Panc1 (cell line): ENCODE measurements at regions not wholly inside any gene's neighbourhood (a gene's known extent, or its start where the extent isn't known, plus 50 kb on each side); places are given as distances from the start of the nearest gene placed in this dataset.

Experiments
- ATAC-seq: fragments of 200-7000 bp; cut with Tn5 transposase; 2 replicates; pipeline ENCODE4 v1.9.1; 2020; ENCODE audit warnings: mild to moderate bottlenecking, moderate library complexity
- BruUV-seq: library from RNA; stranded (reverse); fragments of 400-500 nt; replicated peaks from 2 replicates; lab custom pipeline; 2021; lab: Mats Ljungman, UMichigan
- CTCF ChIA-PET: fragments of 300-600 bp; sonication (Branson Sonifier 250); formaldehyde crosslinking; loops from one replicate; lab custom pipeline; 2022; ENCODE audit warnings: antibody characterized with exemption; lab: Charles Lee
- POLR2A ChIA-PET: fragments of 300-600 bp; sonication (Branson Sonifier 250); formaldehyde crosslinking; loops from one replicate; lab custom pipeline; 2022; ENCODE audit warnings: antibody characterized with exemption; lab: Charles Lee
- DNase-seq: peaks from one replicate; pipeline ENCODE4 v3.0.0-alpha.2; 2010; ENCODE audit warnings: low read depth, low spot score
- H3K27ac ChIP-seq: 2 replicates; pipeline ENCODE4 v1.5.1; 2011; ENCODE audit warnings: mild to moderate bottlenecking, low read length, inconsistent platforms
- H3K27me3 ChIP-seq: fragments of 200-500 bp; sonication (Bioruptor generic); 2 replicates; pipeline ENCODE4 v1.6.0; 2014; ENCODE audit warnings: low read length, inconsistent platforms; ENCODE audit not compliant: control insufficient read depth, insufficient read depth
- H3K36me3 ChIP-seq: fragments of 200-500 bp; sonication (Bioruptor generic); 2 replicates; pipeline ENCODE4 v1.5.1; 2014; ENCODE audit warnings: inconsistent platforms, mild to moderate bottlenecking, low read length, moderate library complexity; ENCODE audit not compliant: control insufficient read depth, insufficient read depth
- H3K4me1 ChIP-seq: 2 replicates; pipeline ENCODE4 v1.5.1; 2011; ENCODE audit warnings: inconsistent platforms, mild to moderate bottlenecking, low read length, moderate library complexity; ENCODE audit not compliant: control insufficient read depth, insufficient read depth
- H3K4me3 ChIP-seq, 2 experiments: 2 replicates each; pipeline ENCODE4 v1.5.1; 2011 to 2012; ENCODE audit warnings: low read depth in 2 of 2, low read length in 2 of 2, mild to moderate bottlenecking in 2 of 2, inconsistent platforms in 1 of 2, moderate library complexity in 1 of 2
- H3K9me3 ChIP-seq: fragments of 200-500 bp; sonication (Bioruptor generic); 2 replicates; pipeline ENCODE4 v1.5.1; 2014; ENCODE audit warnings: low read depth, mild to moderate bottlenecking, inconsistent platforms, low read length, moderate library complexity; ENCODE audit not compliant: control insufficient read depth, insufficient read depth
- POLR2AphosphoS5 ChIP-seq: IDR thresholded peaks from 2 replicates; pipeline ENCODE4 v1.6.1; 2012; ENCODE audit warnings: mild to moderate bottlenecking, low read depth, low read length, moderate library complexity
- SIN3A ChIP-seq: IDR thresholded peaks from 2 replicates; pipeline ENCODE4 v1.6.1; 2012; ENCODE audit warnings: low read depth, mild to moderate bottlenecking, low read length, moderate library complexity, borderline replicate concordance; ENCODE audit not compliant: insufficient read depth
- TCF7L2 ChIP-seq: IDR thresholded peaks from 2 replicates; pipeline ENCODE4 v1.6.1; 2011; ENCODE audit warnings: mild to moderate bottlenecking, low read depth, low read length, inconsistent platforms
- in situ Hi-C: cut with HindIII; loops from 2 replicates; pipeline ENCODE4 v1.10.0; 2016; ENCODE audit warnings: low sequenced_read_pairs, low pct_unique_long_range_greater_than_20kb
- intact Hi-C: fragments of 100-400 bp; cut with micrococcal nuclease; formaldehyde crosslinking; loops from one replicate; pipeline ENCODE4 v1.10.0; 2022; ENCODE audit not compliant: unreplicated experiment
- TF ChIP-seq, protein P1 (sequence below): fragments of 450-650 bp; IDR thresholded peaks from 2 replicates; pipeline ENCODE4 v1.5.1; 2017; ENCODE audit warnings: mild to moderate bottlenecking
- TF ChIP-seq, protein P2 (sequence below), 2 experiments: IDR thresholded peaks; 2 replicates each; pipeline ENCODE4 v1.6.1; 2011 to 2012; ENCODE audit warnings: low read depth in 2 of 2, control low read depth in 1 of 2, low read length in 1 of 2, mild to moderate bottlenecking in 1 of 2, moderate library complexity in 1 of 2; ENCODE audit not compliant: insufficient read depth in 1 of 2

DNA sequence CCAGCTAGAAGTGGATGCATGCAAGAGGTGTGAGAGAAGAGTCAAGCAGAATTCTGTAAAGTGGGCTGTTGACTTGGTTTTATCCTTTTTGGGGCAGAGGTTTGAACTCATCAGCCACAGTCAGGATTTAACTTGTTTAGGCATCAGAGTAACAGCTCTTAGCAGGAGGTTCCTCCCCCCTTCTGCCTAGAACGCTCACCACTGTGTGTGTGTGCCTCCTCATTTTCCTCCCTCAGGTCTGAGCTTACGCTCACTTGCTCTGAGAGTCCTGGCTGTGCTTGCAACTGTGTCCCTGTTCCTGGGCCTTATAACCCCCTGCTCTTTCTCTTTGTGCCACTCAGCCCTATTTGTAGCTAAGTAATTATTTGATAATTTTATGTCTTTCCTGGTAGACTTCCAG is 167.9 kb downstream of the TMEM182 start:
- no peak for ATAC-seq
- no peaks in the 10 kb centered on the region for H3K9me3 ChIP-seq
- H3K4me3 ChIP-seq = no peak overlapping the region
- no peak for TF ChIP-seq POLR2AphosphoS5
- TF ChIP-seq, protein P1, sequence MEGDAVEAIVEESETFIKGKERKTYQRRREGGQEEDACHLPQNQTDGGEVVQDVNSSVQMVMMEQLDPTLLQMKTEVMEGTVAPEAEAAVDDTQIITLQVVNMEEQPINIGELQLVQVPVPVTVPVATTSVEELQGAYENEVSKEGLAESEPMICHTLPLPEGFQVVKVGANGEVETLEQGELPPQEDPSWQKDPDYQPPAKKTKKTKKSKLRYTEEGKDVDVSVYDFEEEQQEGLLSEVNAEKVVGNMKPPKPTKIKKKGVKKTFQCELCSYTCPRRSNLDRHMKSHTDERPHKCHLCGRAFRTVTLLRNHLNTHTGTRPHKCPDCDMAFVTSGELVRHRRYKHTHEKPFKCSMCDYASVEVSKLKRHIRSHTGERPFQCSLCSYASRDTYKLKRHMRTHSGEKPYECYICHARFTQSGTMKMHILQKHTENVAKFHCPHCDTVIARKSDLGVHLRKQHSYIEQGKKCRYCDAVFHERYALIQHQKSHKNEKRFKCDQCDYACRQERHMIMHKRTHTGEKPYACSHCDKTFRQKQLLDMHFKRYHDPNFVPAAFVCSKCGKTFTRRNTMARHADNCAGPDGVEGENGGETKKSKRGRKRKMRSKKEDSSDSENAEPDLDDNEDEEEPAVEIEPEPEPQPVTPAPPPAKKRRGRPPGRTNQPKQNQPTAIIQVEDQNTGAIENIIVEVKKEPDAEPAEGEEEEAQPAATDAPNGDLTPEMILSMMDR = no peak
- TF ChIP-seq, protein P2, sequence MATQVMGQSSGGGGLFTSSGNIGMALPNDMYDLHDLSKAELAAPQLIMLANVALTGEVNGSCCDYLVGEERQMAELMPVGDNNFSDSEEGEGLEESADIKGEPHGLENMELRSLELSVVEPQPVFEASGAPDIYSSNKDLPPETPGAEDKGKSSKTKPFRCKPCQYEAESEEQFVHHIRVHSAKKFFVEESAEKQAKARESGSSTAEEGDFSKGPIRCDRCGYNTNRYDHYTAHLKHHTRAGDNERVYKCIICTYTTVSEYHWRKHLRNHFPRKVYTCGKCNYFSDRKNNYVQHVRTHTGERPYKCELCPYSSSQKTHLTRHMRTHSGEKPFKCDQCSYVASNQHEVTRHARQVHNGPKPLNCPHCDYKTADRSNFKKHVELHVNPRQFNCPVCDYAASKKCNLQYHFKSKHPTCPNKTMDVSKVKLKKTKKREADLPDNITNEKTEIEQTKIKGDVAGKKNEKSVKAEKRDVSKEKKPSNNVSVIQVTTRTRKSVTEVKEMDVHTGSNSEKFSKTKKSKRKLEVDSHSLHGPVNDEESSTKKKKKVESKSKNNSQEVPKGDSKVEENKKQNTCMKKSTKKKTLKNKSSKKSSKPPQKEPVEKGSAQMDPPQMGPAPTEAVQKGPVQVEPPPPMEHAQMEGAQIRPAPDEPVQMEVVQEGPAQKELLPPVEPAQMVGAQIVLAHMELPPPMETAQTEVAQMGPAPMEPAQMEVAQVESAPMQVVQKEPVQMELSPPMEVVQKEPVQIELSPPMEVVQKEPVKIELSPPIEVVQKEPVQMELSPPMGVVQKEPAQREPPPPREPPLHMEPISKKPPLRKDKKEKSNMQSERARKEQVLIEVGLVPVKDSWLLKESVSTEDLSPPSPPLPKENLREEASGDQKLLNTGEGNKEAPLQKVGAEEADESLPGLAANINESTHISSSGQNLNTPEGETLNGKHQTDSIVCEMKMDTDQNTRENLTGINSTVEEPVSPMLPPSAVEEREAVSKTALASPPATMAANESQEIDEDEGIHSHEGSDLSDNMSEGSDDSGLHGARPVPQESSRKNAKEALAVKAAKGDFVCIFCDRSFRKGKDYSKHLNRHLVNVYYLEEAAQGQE (IDR thresholded peaks at IDR 0.05; ENCODE audit: insufficient read depth in 1 of 2, low read depth in 2 of 2, low read length in 1 of 2) = no peak
- no peak for TF ChIP-seq SIN3A
- no peak for TF ChIP-seq TCF7L2
- H3K27ac ChIP-seq = no peak overlapping the region
- ChIA-PET POLR2A (no interaction called here), CTCF (no interaction called here)
- H3K36me3 ChIP-seq = no peaks in the 10 kb centered on the region
- no peak for DNase-seq
- in situ Hi-C loops = no loop called here
- intact Hi-C loops = no loop called here
- no peaks in the 10 kb centered on the region for H3K27me3 ChIP-seq
- no peaks in the 10 kb centered on the region for H3K4me1 ChIP-seq
- BruUV-seq = no TSS peak

DNA sequence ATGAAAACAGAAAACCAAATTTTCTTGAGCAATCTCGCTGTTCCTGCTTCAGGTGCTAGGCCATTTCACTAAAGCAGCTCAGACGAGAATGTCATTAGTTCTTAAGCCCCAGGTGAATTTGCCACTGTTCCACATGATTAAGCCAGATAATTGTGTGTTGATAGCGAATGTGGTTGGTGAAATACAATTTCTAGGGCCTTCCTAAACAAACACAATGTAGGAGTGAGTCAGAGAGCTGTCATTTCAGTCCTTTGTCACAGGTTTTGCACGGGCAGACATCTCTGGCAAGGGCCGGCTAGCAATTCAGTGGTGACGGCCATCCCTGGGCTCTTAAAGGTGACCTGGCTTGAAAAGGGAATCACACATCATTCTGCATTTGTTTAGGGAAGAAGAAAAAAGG is 170.7 kb downstream of the TMEM182 start:
- ATAC-seq (no peak), DNase-seq (no peak)
- Histone ChIP-seq H3K4me3 (no peak overlapping the region), H3K4me1 (no peaks in the 10 kb centered on the region), H3K27me3 (no peaks in the 10 kb centered on the region), H3K36me3 (no peaks in the 10 kb centered on the region), H3K27ac (no peak overlapping the region), H3K9me3 (no peaks in the 10 kb centered on the region)
- ChIA-PET CTCF (no interaction called here), POLR2A (no interaction called here)
- BruUV-seq = no TSS peak
- in situ Hi-C loops (no loop called here), intact Hi-C loops (no loop called here)
- TF ChIP-seq TCF7L2 (no peak), SIN3A (no peak), POLR2AphosphoS5 (no peak)
- TF ChIP-seq, protein P1 = no peak
- TF ChIP-seq, protein P2 (IDR thresholded peaks at IDR 0.05; ENCODE audit: insufficient read depth in 1 of 2, low read depth in 2 of 2, low read length in 1 of 2) = no peak
